Parathyroid adenoma (tissue), 2 donors: ENCODE measurements at regions not wholly inside any gene's neighbourhood (a gene's known extent, or its start where the extent isn't known, plus 50 kb on each side); places are given as distances from the start of the nearest gene placed in this dataset.

Experiments used
- H2AFZ ChIP-seq: fragments of 300-600 bp; sonication (generic); one replicate; pipeline ENCODE4 v1.7.0; 2017; ENCODE audit warnings: antibody characterized with exemption, mild to moderate bottlenecking
- H3K27ac ChIP-seq: fragments of 300-600 bp; sonication (generic); one replicate; pipeline ENCODE4 v1.7.0; 2017
- H3K27me3 ChIP-seq: fragments of 300-600 bp; sonication (generic); one replicate; pipeline ENCODE4 v1.7.0; 2017; ENCODE audit warnings: low read length; ENCODE audit not compliant: control insufficient read depth, insufficient read depth
- H3K36me3 ChIP-seq: fragments of 300-600 bp; sonication (generic); one replicate; pipeline ENCODE4 v1.7.0; 2017; ENCODE audit warnings: low read length; ENCODE audit not compliant: control insufficient read depth, insufficient read depth
- H3K4me1 ChIP-seq: fragments of 300-600 bp; sonication (generic); one replicate; pipeline ENCODE4 v1.7.0; 2017; ENCODE audit warnings: control low read depth
- H3K4me2 ChIP-seq: fragments of 300-600 bp; sonication (generic); one replicate; pipeline ENCODE4 v1.7.0; 2017; ENCODE audit warnings: low read length
- H3K4me3 ChIP-seq: fragments of 300-600 bp; sonication (generic); one replicate; pipeline ENCODE4 v1.7.0; 2017; ENCODE audit warnings: low read depth, low read length
- H3K79me2 ChIP-seq: fragments of 300-600 bp; sonication (generic); one replicate; pipeline ENCODE4 v1.7.0; 2017; ENCODE audit warnings: control low read depth
- H3K9ac ChIP-seq: fragments of 300-600 bp; sonication (generic); one replicate; pipeline ENCODE4 v1.7.0; 2017; ENCODE audit warnings: mild to moderate bottlenecking
- H3K9me3 ChIP-seq: fragments of 300-600 bp; sonication (generic); one replicate; pipeline ENCODE4 v1.7.0; 2017; ENCODE audit warnings: low read length; ENCODE audit not compliant: control insufficient read depth
- TF ChIP-seq, protein P1 (sequence below): fragments of 300-600 bp; sonication (generic); IDR thresholded peaks from one replicate; pipeline ENCODE4 v1.7.0; 2017; ENCODE audit warnings: antibody characterized with exemption, mild to moderate bottlenecking
- donor health status: primary hyperparathyroidism.

DNA sequence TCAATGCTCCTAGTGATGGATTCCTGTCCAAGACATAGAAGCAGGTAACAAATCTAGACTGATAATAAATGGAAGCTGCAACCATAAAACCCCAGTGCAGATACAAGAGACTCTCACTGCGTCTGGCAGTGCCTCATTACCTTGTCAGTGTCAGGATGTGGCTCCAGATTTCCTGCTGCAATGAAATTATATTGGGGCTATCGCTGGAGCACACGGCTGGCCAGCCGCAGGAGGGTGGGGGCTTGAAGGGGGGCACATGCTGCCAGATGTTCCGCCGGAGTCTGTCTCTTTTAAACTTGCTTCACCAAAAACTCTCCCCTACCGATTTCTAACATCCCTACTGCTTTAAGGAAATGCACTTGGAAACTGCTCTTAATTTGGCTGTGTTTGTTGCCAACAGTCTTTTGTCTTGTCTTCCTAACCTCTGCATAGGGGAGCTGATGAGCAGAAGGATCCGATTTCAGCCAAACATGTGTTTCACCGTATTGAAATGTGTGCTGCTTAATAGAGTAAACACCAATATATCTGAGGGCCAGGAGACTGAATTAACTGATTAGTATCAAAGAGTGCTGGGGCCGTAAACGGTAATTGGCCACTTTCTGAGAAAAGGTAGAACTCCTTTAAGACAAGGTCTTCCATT lies 102.2 kb upstream of the EXOC2 start:
- H3K4me1 ChIP-seq: no peaks in the 10 kb centered on the region
- H3K27ac ChIP-seq: no peak overlapping the region
- H3K4me2 ChIP-seq: no peak overlapping the region
- no peak overlapping the region for H3K4me3 ChIP-seq
- H3K27me3 ChIP-seq: peaks cover 8% of the 10 kb centered on the region
- no peaks in the 10 kb centered on the region for H3K79me2 ChIP-seq
- no peaks in the 10 kb centered on the region for H3K36me3 ChIP-seq
- TF ChIP-seq, protein P1, sequence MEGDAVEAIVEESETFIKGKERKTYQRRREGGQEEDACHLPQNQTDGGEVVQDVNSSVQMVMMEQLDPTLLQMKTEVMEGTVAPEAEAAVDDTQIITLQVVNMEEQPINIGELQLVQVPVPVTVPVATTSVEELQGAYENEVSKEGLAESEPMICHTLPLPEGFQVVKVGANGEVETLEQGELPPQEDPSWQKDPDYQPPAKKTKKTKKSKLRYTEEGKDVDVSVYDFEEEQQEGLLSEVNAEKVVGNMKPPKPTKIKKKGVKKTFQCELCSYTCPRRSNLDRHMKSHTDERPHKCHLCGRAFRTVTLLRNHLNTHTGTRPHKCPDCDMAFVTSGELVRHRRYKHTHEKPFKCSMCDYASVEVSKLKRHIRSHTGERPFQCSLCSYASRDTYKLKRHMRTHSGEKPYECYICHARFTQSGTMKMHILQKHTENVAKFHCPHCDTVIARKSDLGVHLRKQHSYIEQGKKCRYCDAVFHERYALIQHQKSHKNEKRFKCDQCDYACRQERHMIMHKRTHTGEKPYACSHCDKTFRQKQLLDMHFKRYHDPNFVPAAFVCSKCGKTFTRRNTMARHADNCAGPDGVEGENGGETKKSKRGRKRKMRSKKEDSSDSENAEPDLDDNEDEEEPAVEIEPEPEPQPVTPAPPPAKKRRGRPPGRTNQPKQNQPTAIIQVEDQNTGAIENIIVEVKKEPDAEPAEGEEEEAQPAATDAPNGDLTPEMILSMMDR: no peak
- H3K9ac ChIP-seq: no peak overlapping the region
- H2AFZ ChIP-seq: no peak overlapping the region
- no peaks in the 10 kb centered on the region for H3K9me3 ChIP-seq

GRCh38 chr6:793261-793660 lies 100.3 kb upstream of the EXOC2 start:
- Histone ChIP-seq H3K4me1 (no peaks in the 10 kb centered on the region), H3K9me3 (no peaks in the 10 kb centered on the region), H3K9ac (no peak overlapping the region), H3K27ac (no peak overlapping the region), H3K79me2 (no peaks in the 10 kb centered on the region), H3K36me3 (no peaks in the 10 kb centered on the region), H3K27me3 (peaks cover 8% of the 10 kb centered on the region), H3K4me2 (no peak overlapping the region), H2AFZ (no peak overlapping the region), H3K4me3 (no peak overlapping the region)
- TF ChIP-seq, protein P1: no peak

DNA sequence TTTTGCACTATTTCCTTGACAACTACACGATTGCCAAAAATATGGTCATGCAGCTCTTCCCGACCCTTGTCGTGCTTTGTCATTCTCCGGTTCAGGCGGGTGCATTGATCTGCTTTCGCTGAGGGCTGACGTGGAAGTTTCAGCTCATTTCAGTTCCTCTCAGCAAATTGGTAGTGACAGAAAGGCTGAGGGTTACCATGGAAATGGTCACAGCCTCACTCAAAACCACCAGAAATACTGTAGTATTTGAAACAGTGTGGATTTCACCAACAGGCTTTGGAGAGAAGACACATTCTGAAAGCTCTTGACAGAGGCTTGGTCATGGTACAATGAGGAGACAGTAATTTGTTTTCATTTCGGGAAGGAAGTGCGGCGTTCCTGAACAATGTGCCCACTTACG lies 99.7 kb upstream of the EXOC2 start:
- no peaks in the 10 kb centered on the region for H3K79me2 ChIP-seq
- no peak overlapping the region for H3K4me2 ChIP-seq
- H3K27ac ChIP-seq: no peak overlapping the region
- H3K27me3 ChIP-seq: peaks cover 8% of the 10 kb centered on the region
- H3K36me3 ChIP-seq: no peaks in the 10 kb centered on the region
- no peak overlapping the region for H3K4me3 ChIP-seq
- H3K9me3 ChIP-seq: no peaks in the 10 kb centered on the region
- TF ChIP-seq, protein P1: no peak
- H3K9ac ChIP-seq: no peak overlapping the region
- no peak overlapping the region for H2AFZ ChIP-seq
- H3K4me1 ChIP-seq: no peaks in the 10 kb centered on the region

DNA sequence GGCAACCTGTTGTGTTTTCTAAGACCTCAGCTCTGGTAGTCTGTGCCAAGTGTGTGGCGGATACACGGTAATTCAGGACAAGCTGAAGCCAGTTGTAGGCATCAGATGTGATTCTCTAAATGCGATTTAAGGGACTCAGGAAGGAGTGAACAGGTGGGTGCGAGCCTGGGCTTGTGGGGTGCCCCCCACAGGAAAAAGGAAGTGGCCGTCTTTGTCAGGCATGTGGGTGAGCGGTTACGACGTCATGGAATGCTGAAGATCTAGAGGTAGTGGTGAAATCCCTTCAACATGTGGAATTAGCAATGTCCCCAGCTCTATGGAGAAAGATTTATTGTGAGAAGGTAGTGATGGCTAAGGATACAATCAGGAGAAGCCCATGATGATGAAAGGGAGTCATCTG lies 95.1 kb upstream of the EXOC2 start:
- Histone ChIP-seq H3K27ac (no peak overlapping the region), H3K36me3 (no peaks in the 10 kb centered on the region), H3K79me2 (no peaks in the 10 kb centered on the region), H3K27me3 (no peaks in the 10 kb centered on the region), H3K9me3 (no peaks in the 10 kb centered on the region), H3K4me2 (no peak overlapping the region), H3K9ac (no peak overlapping the region), H3K4me1 (no peaks in the 10 kb centered on the region), H3K4me3 (no peak overlapping the region), H2AFZ (no peak overlapping the region)
- TF ChIP-seq, protein P1: no peak
